HCT116 (cell line): ENCODE measurements at regions not wholly inside any gene's neighbourhood (a gene's known extent, or its start where the extent isn't known, plus 50 kb on each side); places are given as distances from the start of the nearest gene placed in this dataset.

Experiments
- ATAC-seq: fragments of 200-7000 bp; cut with Tn5 transposase; 2 replicates; pipeline ENCODE4 v1.9.1; 2020; ENCODE audit warnings: mild to moderate bottlenecking, moderate library complexity
- BruUV-seq: library from RNA; stranded (reverse); fragments of 400-500 nt; replicated peaks from 2 replicates; lab custom pipeline; 2021; lab: Mats Ljungman, UMichigan
- CTCF ChIA-PET: fragments of 300-600 bp; sonication (Branson Sonifier 250); formaldehyde crosslinking; loops from one replicate; lab custom pipeline; 2021; ENCODE audit warnings: antibody characterized with exemption; lab: Charles Lee
- POLR2A ChIA-PET: fragments of 300-600, 350-600 bp; sonication (Branson Sonifier 250); formaldehyde crosslinking; loops from one replicate; lab custom pipeline; 2021; ENCODE audit warnings: antibody characterized with exemption; lab: Charles Lee
- RAD21 ChIA-PET, 2 experiments: fragments of 300-600 bp; sonication (Branson Sonifier 250); formaldehyde crosslinking; loops; one replicate each; lab custom pipeline; 2023; ENCODE audit warnings: low total read pairs in 2 of 2; ENCODE audit not compliant: uncharacterized antibody in 2 of 2, unreplicated experiment in 2 of 2, low non-redundant PET in 1 of 2; lab: Charles Lee
- DNase-seq: peaks from one replicate; pipeline ENCODE4 v3.0.0-alpha.2; 2010; ENCODE audit warnings: low read depth, low spot score
- H2AFZ ChIP-seq: fragments of 200-600 bp; shearing (Covaris generic), sonication (generic); 2 replicates; pipeline ENCODE4 v1.6.1; 2017; ENCODE audit warnings: low read depth, mixed run types, mixed read lengths, antibody characterized with exemption, low read length; ENCODE audit not compliant: poor library complexity, severe bottlenecking
- H3K27ac ChIP-seq: 2 replicates; pipeline ENCODE4 v1.5.1; 2012; ENCODE audit warnings: low read depth, low read length
- H3K27me3 ChIP-seq: fragments of 200-600 bp; sonication (generic); 2 replicates; pipeline ENCODE4 v1.6.1; 2016; ENCODE audit warnings: mixed run types, low read length, mixed read lengths; ENCODE audit not compliant: insufficient read depth
- H3K36me3 ChIP-seq, 2 experiments: fragments of 200-500 bp in 1 of 2; fragments of 200-600 bp in 1 of 2; sonication (Bioruptor generic) in 1 of 2; sonication (generic) in 1 of 2; 2 replicates each; pipeline versions ENCODE4 v1.5.1 to v1.6.1; 2014 to 2016; ENCODE audit warnings: low read length in 2 of 2, inconsistent platforms in 1 of 2, mixed read lengths in 1 of 2, mixed run types in 1 of 2; ENCODE audit not compliant: insufficient read depth in 2 of 2, control insufficient read depth in 1 of 2
- H3K4me1 ChIP-seq, 2 experiments: fragments of 200-600 bp in 1 of 2; sonication (generic) in 1 of 2; 2 replicates each; pipeline versions ENCODE4 v1.5.1 to v1.6.1; 2012 to 2017; ENCODE audit warnings: low read length in 2 of 2, inconsistent platforms in 1 of 2, mild to moderate bottlenecking in 1 of 2, mixed read lengths in 1 of 2, mixed run types in 1 of 2, moderate library complexity in 1 of 2; ENCODE audit not compliant: insufficient read depth in 2 of 2, control insufficient read depth in 1 of 2
- H3K4me2 ChIP-seq: fragments of 200-600 bp; sonication (generic); 2 replicates; pipeline ENCODE4 v1.6.1; 2017; ENCODE audit warnings: mixed run types, low read length, mixed read lengths
- H3K4me3 ChIP-seq, 2 experiments: fragments of 200-600 bp in 1 of 2; sonication (generic) in 1 of 2; replicated peaks in 1 of 2; 2 replicates each; pipeline ENCODE4 v1.5.1; 2011 to 2016; ENCODE audit warnings: low read length in 2 of 2, control low read depth in 1 of 2, low read depth in 1 of 2, mild to moderate bottlenecking in 1 of 2, mixed read lengths in 1 of 2, mixed run types in 1 of 2
- H3K79me2 ChIP-seq: fragments of 200-600 bp; sonication (generic); 2 replicates; pipeline ENCODE4 v1.6.1; 2017; ENCODE audit warnings: mild to moderate bottlenecking, mixed run types, low read length, moderate library complexity, mixed read lengths; ENCODE audit not compliant: insufficient read depth
- H3K9ac ChIP-seq: fragments of 200-600 bp; sonication (generic); 2 replicates; pipeline ENCODE4 v1.6.1; 2016; ENCODE audit warnings: low read length, mixed read lengths
- H3K9me2 ChIP-seq: fragments of 200-600 bp; sonication (generic), shearing (Covaris generic); 2 replicates; pipeline ENCODE4 v1.6.1; 2017; ENCODE audit warnings: mixed run types, mild to moderate bottlenecking, moderate library complexity; ENCODE audit not compliant: insufficient read depth
- H3K9me3 ChIP-seq, 2 experiments: fragments of 200-500 bp in 1 of 2; fragments of 200-600 bp in 1 of 2; sonication (Bioruptor generic) in 1 of 2; sonication (generic) in 1 of 2; 2 replicates each; pipeline ENCODE4 v1.6.1; 2014 to 2017; ENCODE audit warnings: low read length in 2 of 2, mixed read lengths in 2 of 2, inconsistent platforms in 1 of 2, low read depth in 1 of 2, mild to moderate bottlenecking in 1 of 2, mixed run types in 1 of 2, moderate library complexity in 1 of 2; ENCODE audit not compliant: control insufficient read depth in 1 of 2, insufficient read depth in 1 of 2
- H4K20me1 ChIP-seq: fragments of 200-600 bp; sonication (generic), shearing (Covaris generic); 2 replicates; pipeline ENCODE4 v1.6.1; 2017; ENCODE audit warnings: mixed run types, mild to moderate bottlenecking, moderate library complexity; ENCODE audit not compliant: insufficient read depth
- CBX3 ChIP-seq: IDR thresholded peaks from 2 replicates; pipeline ENCODE4 v1.6.1; 2012; ENCODE audit warnings: low read depth
- CEBPB ChIP-seq: IDR thresholded peaks from 2 replicates; pipeline ENCODE4 v1.6.1; 2012; ENCODE audit warnings: low read depth
- ELF1 ChIP-seq: IDR thresholded peaks from 2 replicates; pipeline ENCODE4 v1.6.1; 2012; ENCODE audit warnings: low read depth, borderline replicate concordance
- EZH2phosphoT487 ChIP-seq: fragments of 200-600 bp; IDR thresholded peaks from 2 replicates; pipeline ENCODE4 v1.6.1; 2018; ENCODE audit warnings: antibody characterized with exemption, borderline replicate concordance
- FOSL1 ChIP-seq: IDR thresholded peaks from 2 replicates; pipeline ENCODE4 v1.6.1; 2012; ENCODE audit warnings: low read depth
- POLR2AphosphoS5 ChIP-seq: IDR thresholded peaks from 2 replicates; pipeline ENCODE4 v1.6.1; 2011; ENCODE audit warnings: mild to moderate bottlenecking, low read depth, low read length, moderate library complexity
- SIN3A ChIP-seq: IDR thresholded peaks from 2 replicates; pipeline ENCODE4 v1.6.1; 2012; ENCODE audit warnings: low read depth
- SRF ChIP-seq: IDR thresholded peaks from 2 replicates; pipeline ENCODE4 v1.6.1; 2012; ENCODE audit warnings: low read depth
- TCF7L2 ChIP-seq: IDR thresholded peaks from 2 replicates; pipeline ENCODE4 v1.7.0; 2011; ENCODE audit warnings: borderline replicate concordance, inconsistent platforms; ENCODE audit not compliant: insufficient read depth, insufficient read length; ENCODE audit errors: extremely low read depth
- YY1 ChIP-seq: IDR thresholded peaks from 2 replicates; pipeline ENCODE4 v1.6.1; 2011; ENCODE audit warnings: low read length, low read depth, moderate library complexity, mild to moderate bottlenecking; ENCODE audit not compliant: insufficient replicate concordance; ENCODE audit errors: extremely low read depth
- ZFX ChIP-seq: fragments of 450-650 bp; IDR thresholded peaks from 2 replicates; pipeline ENCODE4 v1.6.1; 2017
- intact Hi-C: fragments of 100-400 bp; cut with micrococcal nuclease; formaldehyde crosslinking; loops from 2 replicates; pipeline ENCODE4 v1.10.0; 2022
- TF ChIP-seq, protein P1 (sequence below): IDR thresholded peaks from 2 replicates; pipeline ENCODE4 v1.6.1; 2012; ENCODE audit warnings: low read depth

DNA sequence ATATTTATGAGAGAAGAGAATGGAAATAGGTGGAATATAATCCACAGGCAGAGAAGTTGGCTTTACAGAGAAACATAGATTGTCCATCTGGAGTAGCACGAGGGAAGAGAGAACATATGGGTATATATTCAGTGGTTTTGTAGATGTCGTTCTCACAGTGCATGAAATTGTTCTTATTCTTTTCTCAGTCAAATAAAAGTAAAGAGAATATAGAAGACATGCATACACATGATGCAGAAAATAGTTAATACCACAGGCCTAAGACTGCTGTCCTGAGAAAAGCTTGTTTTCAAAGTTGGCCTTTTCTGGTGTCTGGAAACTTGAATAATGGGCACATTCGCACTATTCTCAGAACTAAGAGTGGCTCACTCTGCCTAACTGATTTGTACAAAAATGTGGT lies 378.1 kb downstream of the GABRG1 start:
- RAD21 ChIA-PET: no interaction called here
- TF ChIP-seq YY1: no peak

DNA sequence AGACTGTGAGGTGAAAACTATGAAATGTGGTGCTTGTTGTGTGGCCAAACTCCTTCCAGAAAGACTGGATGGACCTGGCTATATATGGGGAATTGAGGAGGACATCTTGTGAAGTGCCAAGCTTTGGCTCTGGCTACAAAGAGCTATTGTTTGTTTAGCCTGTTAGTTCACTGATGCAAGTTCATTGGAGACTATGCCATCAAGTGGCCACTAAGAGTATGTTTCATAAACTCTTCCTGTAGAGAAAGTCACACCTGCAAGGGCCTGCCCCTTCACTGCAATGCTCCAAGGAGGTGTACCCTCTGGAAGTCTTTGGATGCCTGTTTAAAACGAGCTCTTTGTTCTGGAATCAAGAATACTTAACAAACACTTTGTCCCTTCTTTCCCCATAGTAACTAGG lies 382.0 kb downstream of the GABRG1 start:
- H3K4me1 ChIP-seq: no peaks in the 10 kb centered on the region
- RAD21 ChIA-PET: no interaction called here
- no peaks in the 10 kb centered on the region for H3K27me3 ChIP-seq
- BruUV-seq: no TSS peak
- CTCF ChIA-PET: no interaction called here
- no peak overlapping the region for H2AFZ ChIP-seq
- no peak overlapping the region for H3K9ac ChIP-seq
- no peak overlapping the region for H3K27ac ChIP-seq
- TF ChIP-seq FOSL1 (no peak), ZFX (no peak)
- no peaks in the 10 kb centered on the region for H3K79me2 ChIP-seq
- peaks cover 10 to 23% of the 10 kb centered on the region in 2 experiments; a peak in 2 of 4 replicates for H3K9me3 ChIP-seq
- no peaks in the 10 kb centered on the region for H3K36me3 ChIP-seq
- H3K4me2 ChIP-seq: no peak overlapping the region
- ATAC-seq (no peak), DNase-seq (no peak)
- intact Hi-C loops: no loop called here
- H3K4me3 ChIP-seq: no peak overlapping the region
- no peaks in the 10 kb centered on the region for H4K20me1 ChIP-seq
- POLR2A ChIA-PET: no interaction called here
- H3K9me2 ChIP-seq: no peaks in the 10 kb centered on the region

More for the DNA sequence above, 378.1 kb downstream of the GABRG1 start:
- Histone ChIP-seq H3K9ac (no peak overlapping the region), H3K4me1 (no peaks in the 10 kb centered on the region), H3K79me2 (no peaks in the 10 kb centered on the region), H3K9me2 (no peaks in the 10 kb centered on the region), H3K27ac (no peak overlapping the region), H2AFZ (no peak overlapping the region), H3K9me3 (peaks cover 10 to 24% of the 10 kb centered on the region in 2 experiments; a peak in 3 of 4 replicates), H4K20me1 (no peaks in the 10 kb centered on the region; the same call in 1 of the 2 replicates), H3K4me3 (no peak overlapping the region), H3K36me3 (no peaks in the 10 kb centered on the region), H3K4me2 (no peak overlapping the region), H3K27me3 (no peaks in the 10 kb centered on the region)
- ChIA-PET POLR2A (no interaction called here), CTCF (no interaction called here)
- intact Hi-C loops: no loop called here
- ATAC-seq: no peak
- DNase-seq: no peak
- no TSS peak for BruUV-seq

DNA sequence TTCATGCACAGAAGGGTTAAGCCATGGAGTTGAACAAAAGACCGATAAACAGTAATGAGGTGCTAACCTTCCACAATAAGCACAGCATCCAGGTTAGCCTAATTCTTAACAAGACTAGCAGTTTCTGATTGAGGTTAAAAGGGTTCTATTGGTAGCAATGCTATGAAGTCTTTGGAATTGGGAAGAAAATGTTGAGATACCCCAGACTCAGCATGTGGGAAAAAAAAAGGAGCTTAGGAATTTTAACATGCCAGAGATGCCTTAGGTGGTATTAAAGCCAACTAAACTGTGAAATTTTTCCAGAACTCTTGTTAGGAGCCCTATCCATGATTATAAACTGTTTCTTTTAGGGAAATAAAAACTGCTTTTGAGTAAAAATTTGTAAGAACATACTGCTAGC lies 391.7 kb downstream of the GABRG1 start:
- no peak overlapping the region for H3K4me3 ChIP-seq
- no peaks in the 10 kb centered on the region for H3K4me1 ChIP-seq
- no peaks in the 10 kb centered on the region for H3K27me3 ChIP-seq
- H3K4me2 ChIP-seq: no peak overlapping the region
- no peak for DNase-seq
- H3K9ac ChIP-seq: no peak overlapping the region
- POLR2A ChIA-PET: no interaction called here
- RAD21 ChIA-PET: no interaction called here
- no peaks in the 10 kb centered on the region for H3K36me3 ChIP-seq
- BruUV-seq: no TSS peak
- no peak overlapping the region for H3K27ac ChIP-seq
- no peaks in the 10 kb centered on the region; a peak in 1 of 4 replicates for H3K9me3 ChIP-seq
- no peaks in the 10 kb centered on the region for H3K79me2 ChIP-seq
- no peaks in the 10 kb centered on the region for H4K20me1 ChIP-seq
- intact Hi-C loops: no loop called here
- CTCF ChIA-PET: no interaction called here
- no peak for ATAC-seq
- no peaks in the 10 kb centered on the region for H3K9me2 ChIP-seq
- no peak overlapping the region for H2AFZ ChIP-seq
- TF ChIP-seq ELF1: no peak
- TF ChIP-seq YY1: no peak
- no peak for TF ChIP-seq CBX3
- no peak for TF ChIP-seq SIN3A
- no peak for TF ChIP-seq CEBPB
- TF ChIP-seq, protein P1, sequence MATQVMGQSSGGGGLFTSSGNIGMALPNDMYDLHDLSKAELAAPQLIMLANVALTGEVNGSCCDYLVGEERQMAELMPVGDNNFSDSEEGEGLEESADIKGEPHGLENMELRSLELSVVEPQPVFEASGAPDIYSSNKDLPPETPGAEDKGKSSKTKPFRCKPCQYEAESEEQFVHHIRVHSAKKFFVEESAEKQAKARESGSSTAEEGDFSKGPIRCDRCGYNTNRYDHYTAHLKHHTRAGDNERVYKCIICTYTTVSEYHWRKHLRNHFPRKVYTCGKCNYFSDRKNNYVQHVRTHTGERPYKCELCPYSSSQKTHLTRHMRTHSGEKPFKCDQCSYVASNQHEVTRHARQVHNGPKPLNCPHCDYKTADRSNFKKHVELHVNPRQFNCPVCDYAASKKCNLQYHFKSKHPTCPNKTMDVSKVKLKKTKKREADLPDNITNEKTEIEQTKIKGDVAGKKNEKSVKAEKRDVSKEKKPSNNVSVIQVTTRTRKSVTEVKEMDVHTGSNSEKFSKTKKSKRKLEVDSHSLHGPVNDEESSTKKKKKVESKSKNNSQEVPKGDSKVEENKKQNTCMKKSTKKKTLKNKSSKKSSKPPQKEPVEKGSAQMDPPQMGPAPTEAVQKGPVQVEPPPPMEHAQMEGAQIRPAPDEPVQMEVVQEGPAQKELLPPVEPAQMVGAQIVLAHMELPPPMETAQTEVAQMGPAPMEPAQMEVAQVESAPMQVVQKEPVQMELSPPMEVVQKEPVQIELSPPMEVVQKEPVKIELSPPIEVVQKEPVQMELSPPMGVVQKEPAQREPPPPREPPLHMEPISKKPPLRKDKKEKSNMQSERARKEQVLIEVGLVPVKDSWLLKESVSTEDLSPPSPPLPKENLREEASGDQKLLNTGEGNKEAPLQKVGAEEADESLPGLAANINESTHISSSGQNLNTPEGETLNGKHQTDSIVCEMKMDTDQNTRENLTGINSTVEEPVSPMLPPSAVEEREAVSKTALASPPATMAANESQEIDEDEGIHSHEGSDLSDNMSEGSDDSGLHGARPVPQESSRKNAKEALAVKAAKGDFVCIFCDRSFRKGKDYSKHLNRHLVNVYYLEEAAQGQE: no peak
- TF ChIP-seq SRF: no peak
- TF ChIP-seq ZFX: no peak
- no peak for TF ChIP-seq TCF7L2
- no peak for TF ChIP-seq EZH2phosphoT487
- TF ChIP-seq POLR2AphosphoS5: no peak
